ENCODE measurements at regions not wholly inside any gene's neighbourhood (a gene's known extent, or its start where the extent isn't known, plus 50 kb on each side); places are given as distances from the start of the nearest gene placed in this dataset.

DNA sequence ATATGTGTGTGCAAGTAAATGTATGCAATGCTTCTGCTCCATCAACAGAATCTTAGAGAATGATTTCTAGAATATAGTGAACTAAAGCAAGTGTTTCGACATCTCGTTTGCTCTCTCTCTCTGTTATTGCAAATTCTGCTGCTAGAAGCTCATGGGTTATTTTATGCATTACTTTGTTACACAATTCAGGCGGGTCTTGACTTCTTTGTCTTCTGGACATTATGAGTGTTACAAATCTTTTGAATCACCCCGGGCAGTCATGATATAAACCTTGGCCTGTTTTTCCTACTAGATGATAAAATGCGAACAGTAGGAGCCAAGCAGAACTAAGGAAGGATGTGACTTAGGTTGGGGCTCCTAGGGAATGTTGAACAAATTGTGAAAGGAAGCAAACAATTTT is 166.4 kb upstream of the SFRP2 start:
- Histone ChIP-seq H3K4me1 (peaks cover 0 to 5% (median 0%) of the 10 kb centered on the region in 4 donors), H3K27ac (replicated peaks in 1 of 4) (no peak overlapping the region), H3K27me3 (no peaks in the 10 kb centered on the region), H3K36me3 (no peaks in the 10 kb centered on the region), H3K4me3 (no peak overlapping the region), H3K9me3 (no peaks in the 10 kb centered on the region)
- WGBS = 93% methylated on average over 5 of the region's 5 CpGs
- no peak for DNase-seq (ENCODE audit: extremely low spot score)
- intact Hi-C loops (cut with DNase I) = no loop called here
- TF ChIP-seq, protein P1, sequence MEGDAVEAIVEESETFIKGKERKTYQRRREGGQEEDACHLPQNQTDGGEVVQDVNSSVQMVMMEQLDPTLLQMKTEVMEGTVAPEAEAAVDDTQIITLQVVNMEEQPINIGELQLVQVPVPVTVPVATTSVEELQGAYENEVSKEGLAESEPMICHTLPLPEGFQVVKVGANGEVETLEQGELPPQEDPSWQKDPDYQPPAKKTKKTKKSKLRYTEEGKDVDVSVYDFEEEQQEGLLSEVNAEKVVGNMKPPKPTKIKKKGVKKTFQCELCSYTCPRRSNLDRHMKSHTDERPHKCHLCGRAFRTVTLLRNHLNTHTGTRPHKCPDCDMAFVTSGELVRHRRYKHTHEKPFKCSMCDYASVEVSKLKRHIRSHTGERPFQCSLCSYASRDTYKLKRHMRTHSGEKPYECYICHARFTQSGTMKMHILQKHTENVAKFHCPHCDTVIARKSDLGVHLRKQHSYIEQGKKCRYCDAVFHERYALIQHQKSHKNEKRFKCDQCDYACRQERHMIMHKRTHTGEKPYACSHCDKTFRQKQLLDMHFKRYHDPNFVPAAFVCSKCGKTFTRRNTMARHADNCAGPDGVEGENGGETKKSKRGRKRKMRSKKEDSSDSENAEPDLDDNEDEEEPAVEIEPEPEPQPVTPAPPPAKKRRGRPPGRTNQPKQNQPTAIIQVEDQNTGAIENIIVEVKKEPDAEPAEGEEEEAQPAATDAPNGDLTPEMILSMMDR (IDR thresholded peaks at IDR 0.05) = no peak

GRCh38 chr4:153954654-153955053 is 165.8 kb upstream of the SFRP2 start:
- WGBS = 97% methylated on average over 3 of the region's 3 CpGs
- Histone ChIP-seq H3K27ac (replicated peaks in 1 of 4) (no peak overlapping the region), H3K4me3 (no peak overlapping the region), H3K9me3 (no peaks in the 10 kb centered on the region), H3K27me3 (no peaks in the 10 kb centered on the region), H3K4me1 (peaks cover 0 to 5% (median 0%) of the 10 kb centered on the region in 4 donors), H3K36me3 (no peaks in the 10 kb centered on the region)
- DNase-seq (ENCODE audit: extremely low spot score) = no peak
- TF ChIP-seq, protein P1 (IDR thresholded peaks at IDR 0.05) = no peak
- TF ChIP-seq EP300 (IDR thresholded peaks at IDR 0.05) (no peak), POLR2AphosphoS5 (IDR thresholded peaks at IDR 0.05) (no peak)
- intact Hi-C loops (cut with DNase I) = no loop called here

- intact Hi-C loops (cut with DNase I) = no loop called here
- no peak overlapping the region for H3K27ac ChIP-seq (replicated peaks in 1 of 4)
- peaks cover 0 to 5% (median 0%) of the 10 kb centered on the region in 4 donors for H3K4me1 ChIP-seq
- no peaks in the 10 kb centered on the region for H3K36me3 ChIP-seq
- no peak overlapping the region for H3K4me3 ChIP-seq
- no peak for DNase-seq (ENCODE audit: extremely low spot score)
- WGBS = 45% methylated on average over 7 of the region's 7 CpGs
- no peaks in the 10 kb centered on the region for H3K27me3 ChIP-seq
- H3K9me3 ChIP-seq = peaks cover 0 to 8% (median 4%) of the 10 kb centered on the region in 4 donors
- TF ChIP-seq POLR2AphosphoS5 (IDR thresholded peaks at IDR 0.05) = no peak
- no peak for TF ChIP-seq POLR2A (IDR thresholded peaks at IDR 0.05; ENCODE audit: low read depth)
- no peak for TF ChIP-seq EP300 (IDR thresholded peaks at IDR 0.05)
- TF ChIP-seq, protein P1 (IDR thresholded peaks at IDR 0.05) = no peak
These were observed 161.5 kb upstream of the SFRP2 start for GRCh38 chr4:153950100-153950979.

- 75% methylated on average over 1 of the region's 1 CpG for WGBS
- TF ChIP-seq POLR2AphosphoS5 (IDR thresholded peaks at IDR 0.05) = no peak
- TF ChIP-seq, protein P1 (IDR thresholded peaks at IDR 0.05) = no peak
- TF ChIP-seq POLR2A (IDR thresholded peaks at IDR 0.05; ENCODE audit: low read depth) = no peak
- no peak for TF ChIP-seq EP300 (IDR thresholded peaks at IDR 0.05)
These were observed 159.2 kb upstream of the SFRP2 start for GRCh38 chr4:153948041-153948440.

More at GRCh38 chr4:153948041-153948440, 159.2 kb upstream of the SFRP2 start:
- no peak overlapping the region for H3K4me3 ChIP-seq
- no peaks in the 10 kb centered on the region for H3K36me3 ChIP-seq
- no peak overlapping the region for H3K27ac ChIP-seq (replicated peaks in 1 of 4)
- intact Hi-C loops (cut with DNase I) = no loop called here
- no peak for DNase-seq (ENCODE audit: extremely low spot score)
- no peaks in the 10 kb centered on the region for H3K27me3 ChIP-seq
- H3K9me3 ChIP-seq = peaks cover 0 to 10% (median 4%) of the 10 kb centered on the region in 4 donors
- peaks cover 0 to 5% (median 0%) of the 10 kb centered on the region in 4 donors for H3K4me1 ChIP-seq
